ENCODE measurements at regions not wholly inside any gene's neighbourhood (a gene's known extent, or its start where the extent isn't known, plus 50 kb on each side); places are given as distances from the start of the nearest gene placed in this dataset.

DNA sequence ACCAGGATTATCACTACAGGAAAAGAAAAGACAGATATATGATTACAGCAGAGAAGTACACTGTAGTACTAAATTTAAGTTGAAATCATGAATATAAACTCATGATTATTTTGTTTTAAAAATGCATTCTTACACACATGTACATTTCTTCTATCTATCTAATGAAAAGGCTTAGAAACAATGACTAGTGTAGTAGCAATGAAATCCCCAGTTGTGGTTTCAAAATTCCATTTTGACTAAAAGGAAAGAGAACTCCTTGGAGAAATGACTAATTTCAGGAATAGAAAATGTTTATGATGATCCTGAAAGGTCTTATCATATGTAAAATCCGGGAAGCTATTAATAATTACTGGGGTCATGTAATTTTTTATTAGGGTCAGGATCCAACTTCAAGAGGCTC is 195.0 kb upstream of the STARD13 start:
- no peaks in the 10 kb centered on the region for H3K36me3 ChIP-seq
- TF ChIP-seq, protein P1, sequence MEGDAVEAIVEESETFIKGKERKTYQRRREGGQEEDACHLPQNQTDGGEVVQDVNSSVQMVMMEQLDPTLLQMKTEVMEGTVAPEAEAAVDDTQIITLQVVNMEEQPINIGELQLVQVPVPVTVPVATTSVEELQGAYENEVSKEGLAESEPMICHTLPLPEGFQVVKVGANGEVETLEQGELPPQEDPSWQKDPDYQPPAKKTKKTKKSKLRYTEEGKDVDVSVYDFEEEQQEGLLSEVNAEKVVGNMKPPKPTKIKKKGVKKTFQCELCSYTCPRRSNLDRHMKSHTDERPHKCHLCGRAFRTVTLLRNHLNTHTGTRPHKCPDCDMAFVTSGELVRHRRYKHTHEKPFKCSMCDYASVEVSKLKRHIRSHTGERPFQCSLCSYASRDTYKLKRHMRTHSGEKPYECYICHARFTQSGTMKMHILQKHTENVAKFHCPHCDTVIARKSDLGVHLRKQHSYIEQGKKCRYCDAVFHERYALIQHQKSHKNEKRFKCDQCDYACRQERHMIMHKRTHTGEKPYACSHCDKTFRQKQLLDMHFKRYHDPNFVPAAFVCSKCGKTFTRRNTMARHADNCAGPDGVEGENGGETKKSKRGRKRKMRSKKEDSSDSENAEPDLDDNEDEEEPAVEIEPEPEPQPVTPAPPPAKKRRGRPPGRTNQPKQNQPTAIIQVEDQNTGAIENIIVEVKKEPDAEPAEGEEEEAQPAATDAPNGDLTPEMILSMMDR (IDR thresholded peaks at IDR 0.05), result no peak
- H3K9me3 ChIP-seq, result no peaks in the 10 kb centered on the region
- DNase-seq, result no peak
- H3K9ac ChIP-seq (ENCODE audit: low read depth in 2 of 2, low read length in 2 of 2), result no peak overlapping the region
- no peak overlapping the region for H3K4me3 ChIP-seq
- H3K4me1 ChIP-seq, result no peaks in the 10 kb centered on the region
- H3K27me3 ChIP-seq, result no peaks in the 10 kb centered on the region
- intact Hi-C loops (cut with DNase I), result no loop called here
- no peak overlapping the region for H3K27ac ChIP-seq

DNA sequence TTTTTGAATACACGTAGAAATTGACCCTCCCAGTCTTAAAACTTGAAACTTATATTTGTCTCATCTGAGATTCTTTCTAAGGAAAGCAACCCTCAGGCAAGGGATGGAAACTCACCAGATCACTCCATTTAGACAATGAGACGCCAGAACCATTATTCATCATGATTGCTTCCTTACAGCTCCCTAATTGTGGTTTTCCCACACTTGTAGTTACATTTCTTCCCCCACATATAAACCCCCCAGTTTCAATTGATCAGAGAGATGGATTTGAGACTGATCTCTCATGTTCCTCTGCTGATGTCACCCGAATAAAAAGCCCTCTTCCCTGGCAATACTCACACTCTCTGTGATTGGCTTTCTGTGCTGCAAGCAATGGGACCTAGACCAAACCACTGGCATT is 197.9 kb upstream of the STARD13 start:
- Histone ChIP-seq H3K27me3 (no peaks in the 10 kb centered on the region), H3K4me3 (no peak overlapping the region), H3K9me3 (no peaks in the 10 kb centered on the region), H3K9ac (ENCODE audit: low read depth in 2 of 2, low read length in 2 of 2) (no peak overlapping the region), H3K27ac (no peak overlapping the region), H3K4me1 (no peaks in the 10 kb centered on the region), H3K36me3 (no peaks in the 10 kb centered on the region)
- TF ChIP-seq, protein P1 (IDR thresholded peaks at IDR 0.05), result no peak
- intact Hi-C loops (cut with DNase I), result no loop called here
- no peak for DNase-seq

DNA sequence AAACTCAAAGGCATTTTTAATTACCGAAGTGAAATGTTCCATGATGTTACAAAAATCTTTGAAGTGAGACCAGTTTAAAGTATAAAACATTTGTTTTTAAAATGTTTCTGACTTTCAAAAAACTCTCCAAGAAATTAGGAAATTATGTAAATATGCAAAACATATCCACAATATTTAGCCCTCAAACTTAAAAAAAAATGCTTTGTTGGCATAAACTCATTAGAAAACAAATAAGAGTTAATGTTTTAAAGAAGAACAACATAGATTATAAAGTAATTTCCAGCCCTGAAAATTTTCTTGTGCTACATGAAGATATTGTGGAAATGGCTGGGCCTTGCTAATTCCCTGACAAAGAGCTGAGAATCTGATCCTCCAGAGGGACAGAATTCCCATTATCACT is 199.7 kb upstream of the STARD13 start:
- no peaks in the 10 kb centered on the region for H3K36me3 ChIP-seq
- no peaks in the 10 kb centered on the region for H3K9me3 ChIP-seq
- H3K4me3 ChIP-seq, result no peak overlapping the region
- H3K27ac ChIP-seq, result no peak overlapping the region
- no peaks in the 10 kb centered on the region for H3K4me1 ChIP-seq
- intact Hi-C loops (cut with DNase I), result no loop called here
- H3K9ac ChIP-seq (ENCODE audit: low read depth in 2 of 2, low read length in 2 of 2), result no peak overlapping the region
- TF ChIP-seq, protein P1 (IDR thresholded peaks at IDR 0.05), result no peak
- no peak for DNase-seq
- H3K27me3 ChIP-seq, result no peaks in the 10 kb centered on the region

DNA sequence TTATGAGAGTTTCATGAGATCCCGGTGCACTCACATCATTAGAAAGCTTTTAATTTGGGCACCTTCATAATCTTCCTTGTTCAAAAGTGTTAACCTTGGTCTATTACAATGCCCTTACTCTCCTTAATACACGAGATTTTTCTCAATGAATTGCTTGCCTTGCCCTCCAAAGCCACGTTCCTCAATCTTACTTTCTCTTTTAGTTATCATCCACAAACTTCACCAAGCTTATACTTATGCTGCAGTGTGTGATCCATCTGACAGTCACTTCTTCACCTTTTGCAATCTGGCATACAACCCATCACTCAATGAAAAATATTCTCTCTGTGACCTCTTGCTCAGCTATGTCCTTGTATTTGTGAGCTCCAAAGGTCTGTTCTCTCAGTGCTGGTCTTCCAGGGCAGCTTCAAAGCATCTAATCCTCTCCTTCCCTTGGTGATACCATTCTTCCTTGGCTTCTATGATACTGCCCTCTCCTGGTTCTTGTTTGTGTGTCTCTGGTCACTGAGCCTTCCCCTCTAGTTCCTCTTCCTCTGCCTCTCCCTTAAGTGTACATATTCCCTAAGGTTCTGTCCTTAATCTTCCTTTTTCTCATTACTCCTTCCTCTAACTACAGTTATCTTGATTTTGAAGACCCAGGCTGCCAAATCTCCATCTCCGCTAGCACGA is 202.2 kb upstream of the STARD13 start:
- Histone ChIP-seq H3K9ac (ENCODE audit: low read depth in 2 of 2, low read length in 2 of 2) (no peak overlapping the region), H3K4me3 (no peak overlapping the region), H3K36me3 (no peaks in the 10 kb centered on the region), H3K9me3 (no peaks in the 10 kb centered on the region), H3K27me3 (no peaks in the 10 kb centered on the region), H3K27ac (no peak overlapping the region), H3K4me1 (no peaks in the 10 kb centered on the region)
- intact Hi-C loops (cut with DNase I), result no loop called here
- TF ChIP-seq, protein P1 (IDR thresholded peaks at IDR 0.05), result no peak
- DNase-seq, result peak; percentile 25

- intact Hi-C loops (cut with DNase I), result no loop called here
- Histone ChIP-seq H3K4me1 (no peaks in the 10 kb centered on the region), H3K9ac (ENCODE audit: low read depth in 2 of 2, low read length in 2 of 2) (no peak overlapping the region), H3K27ac (no peak overlapping the region), H3K36me3 (no peaks in the 10 kb centered on the region), H3K9me3 (no peaks in the 10 kb centered on the region), H3K27me3 (no peaks in the 10 kb centered on the region), H3K4me3 (no peak overlapping the region)
- DNase-seq, result no peak
- TF ChIP-seq, protein P1 (IDR thresholded peaks at IDR 0.05), result no peak
Measured at GRCh38 chr13:33489563-33489962, 204.0 kb upstream of the STARD13 start.
